ENCODE measurements at regions not wholly inside any gene's neighbourhood (a gene's known extent, or its start where the extent isn't known, plus 50 kb on each side); places are given as distances from the start of the nearest gene placed in this dataset.

- Histone ChIP-seq H3K27ac (no peak overlapping the region), H3K4me1 (peaks cover 16% of the 10 kb centered on the region), H3K9me3 (ENCODE audit: low read depth) (no peaks in the 10 kb centered on the region), H3K4me2 (no peak overlapping the region), H3K79me2 (ENCODE audit: low read depth) (no peaks in the 10 kb centered on the region), H3F3A (ENCODE audit: low read depth) (no peaks in the 10 kb centered on the region), H4K20me1 (ENCODE audit: low read depth) (no peaks in the 10 kb centered on the region), H3K27me3 (no peaks in the 10 kb centered on the region), H3K36me3 (no peaks in the 10 kb centered on the region), H2AFZ (replicated peaks) (no peak overlapping the region), H3K4me3 (no peak overlapping the region), H3K9ac (no peak overlapping the region)
- H3K4me1 Mint-ChIP-seq = peaks cover 17% of the 10 kb centered on the region
- H3K4me3 Mint-ChIP-seq = no peak overlapping the region
- no peaks in the 10 kb centered on the region for H3K9me3 Mint-ChIP-seq
- TF ChIP-seq EZH2 (IDR thresholded peaks at IDR 0.05) = no peak
- TF ChIP-seq EZH2phosphoT487 (IDR thresholded peaks at IDR 0.05) = no peak
- TF ChIP-seq, protein P1, sequence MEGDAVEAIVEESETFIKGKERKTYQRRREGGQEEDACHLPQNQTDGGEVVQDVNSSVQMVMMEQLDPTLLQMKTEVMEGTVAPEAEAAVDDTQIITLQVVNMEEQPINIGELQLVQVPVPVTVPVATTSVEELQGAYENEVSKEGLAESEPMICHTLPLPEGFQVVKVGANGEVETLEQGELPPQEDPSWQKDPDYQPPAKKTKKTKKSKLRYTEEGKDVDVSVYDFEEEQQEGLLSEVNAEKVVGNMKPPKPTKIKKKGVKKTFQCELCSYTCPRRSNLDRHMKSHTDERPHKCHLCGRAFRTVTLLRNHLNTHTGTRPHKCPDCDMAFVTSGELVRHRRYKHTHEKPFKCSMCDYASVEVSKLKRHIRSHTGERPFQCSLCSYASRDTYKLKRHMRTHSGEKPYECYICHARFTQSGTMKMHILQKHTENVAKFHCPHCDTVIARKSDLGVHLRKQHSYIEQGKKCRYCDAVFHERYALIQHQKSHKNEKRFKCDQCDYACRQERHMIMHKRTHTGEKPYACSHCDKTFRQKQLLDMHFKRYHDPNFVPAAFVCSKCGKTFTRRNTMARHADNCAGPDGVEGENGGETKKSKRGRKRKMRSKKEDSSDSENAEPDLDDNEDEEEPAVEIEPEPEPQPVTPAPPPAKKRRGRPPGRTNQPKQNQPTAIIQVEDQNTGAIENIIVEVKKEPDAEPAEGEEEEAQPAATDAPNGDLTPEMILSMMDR (IDR thresholded peaks at IDR 0.05) = no peak
- DNase-seq (ENCODE audit: low spot score) = no peak
- H3K36me3 Mint-ChIP-seq = no peaks in the 10 kb centered on the region
- no peak overlapping the region for H3K27ac Mint-ChIP-seq
- H3K27me3 Mint-ChIP-seq (ENCODE audit: insufficient read depth, low read depth) = peaks cover 4% of the 10 kb centered on the region
These were observed 146.8 kb downstream of the BTBD3 start for GRCh38 chr20:12064540-12064939.

- Histone ChIP-seq H3K27me3 (no peaks in the 10 kb centered on the region), H4K20me1 (ENCODE audit: low read depth) (no peaks in the 10 kb centered on the region), H3K27ac (no peak overlapping the region), H3K4me2 (no peak overlapping the region), H2AFZ (replicated peaks) (no peak overlapping the region), H3K4me3 (no peak overlapping the region), H3K9ac (no peak overlapping the region), H3K79me2 (ENCODE audit: low read depth) (no peaks in the 10 kb centered on the region), H3F3A (ENCODE audit: low read depth) (no peaks in the 10 kb centered on the region), H3K36me3 (no peaks in the 10 kb centered on the region), H3K4me1 (peaks cover 16% of the 10 kb centered on the region), H3K9me3 (ENCODE audit: low read depth) (no peaks in the 10 kb centered on the region)
- Mint-ChIP-seq H3K36me3 (no peaks in the 10 kb centered on the region), H3K4me3 (no peak overlapping the region), H3K4me1 (peaks cover 17% of the 10 kb centered on the region), H3K27ac (no peak overlapping the region), H3K9me3 (no peaks in the 10 kb centered on the region), H3K27me3 (ENCODE audit: insufficient read depth, low read depth) (peaks cover 2% of the 10 kb centered on the region)
- no peak for TF ChIP-seq EZH2 (IDR thresholded peaks at IDR 0.05)
- TF ChIP-seq, protein P1 (IDR thresholded peaks at IDR 0.05) = no peak
- TF ChIP-seq EZH2phosphoT487 (IDR thresholded peaks at IDR 0.05) = no peak
- DNase-seq (ENCODE audit: low spot score) = no peak
These were observed 150.0 kb downstream of the BTBD3 start for GRCh38 chr20:12067686-12068085.

DNA sequence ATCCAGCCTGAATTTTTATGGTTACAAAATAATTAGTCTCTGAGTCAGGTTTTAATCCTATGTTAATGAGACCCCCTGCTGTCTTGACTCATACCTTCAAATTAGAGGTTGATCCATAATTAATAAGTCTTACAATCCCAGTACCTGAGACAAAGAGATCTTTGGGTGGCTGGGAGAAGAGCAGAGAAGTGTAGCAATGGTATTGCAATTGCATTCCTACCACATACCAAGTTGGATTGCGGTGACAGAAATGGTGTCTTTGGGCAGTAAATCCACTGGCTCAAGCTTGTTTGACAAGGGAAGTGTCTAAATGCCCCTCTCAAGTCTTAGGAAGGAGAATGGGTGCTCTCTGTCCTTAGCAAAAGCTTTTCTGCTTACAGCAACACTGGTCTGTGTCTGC lies 150.4 kb downstream of the BTBD3 start:
- no peaks in the 10 kb centered on the region for H3K36me3 ChIP-seq
- H3K27me3 Mint-ChIP-seq (ENCODE audit: insufficient read depth, low read depth) = peaks cover 2% of the 10 kb centered on the region
- H3K4me3 ChIP-seq = no peak overlapping the region
- no peaks in the 10 kb centered on the region for H3K36me3 Mint-ChIP-seq
- no peaks in the 10 kb centered on the region for H3K9me3 ChIP-seq (ENCODE audit: low read depth)
- no peak overlapping the region for H3K4me3 Mint-ChIP-seq
- H3K27ac Mint-ChIP-seq = no peak overlapping the region
- no peak overlapping the region for H3K27ac ChIP-seq
- peak; percentile 42 for DNase-seq (ENCODE audit: low spot score)
- H3K4me1 Mint-ChIP-seq = peaks cover 17% of the 10 kb centered on the region
- peaks cover 16% of the 10 kb centered on the region for H3K4me1 ChIP-seq
- H3F3A ChIP-seq (ENCODE audit: low read depth) = no peaks in the 10 kb centered on the region
- H3K79me2 ChIP-seq (ENCODE audit: low read depth) = no peaks in the 10 kb centered on the region
- no peak overlapping the region for H3K4me2 ChIP-seq
- no peaks in the 10 kb centered on the region for H4K20me1 ChIP-seq (ENCODE audit: low read depth)
- TF ChIP-seq EZH2 (IDR thresholded peaks at IDR 0.05) (no peak), EZH2phosphoT487 (IDR thresholded peaks at IDR 0.05) (no peak)
- TF ChIP-seq, protein P1 (IDR thresholded peaks at IDR 0.05) = no peak
- H3K27me3 ChIP-seq = no peaks in the 10 kb centered on the region
- no peak overlapping the region for H3K9ac ChIP-seq
- H3K9me3 Mint-ChIP-seq = no peaks in the 10 kb centered on the region
- no peak overlapping the region for H2AFZ ChIP-seq (replicated peaks)
